NCI-H128 (cell line): ENCODE measurements at regions not wholly inside any gene's neighbourhood (a gene's known extent, or its start where the extent isn't known, plus 50 kb on each side); places are given as distances from the start of the nearest gene placed in this dataset.
"Not testable (repeated sequence)": the region's sequence is repeated elsewhere in the genome, so short reads cannot be mapped to it uniquely, and the experiment has no call there.

Source experiments
- DNase-seq: peaks from one replicate; lab custom pipeline; 2025; ENCODE audit not compliant: unreplicated experiment; lab: John Stamatoyannopoulos, UW

DNA sequence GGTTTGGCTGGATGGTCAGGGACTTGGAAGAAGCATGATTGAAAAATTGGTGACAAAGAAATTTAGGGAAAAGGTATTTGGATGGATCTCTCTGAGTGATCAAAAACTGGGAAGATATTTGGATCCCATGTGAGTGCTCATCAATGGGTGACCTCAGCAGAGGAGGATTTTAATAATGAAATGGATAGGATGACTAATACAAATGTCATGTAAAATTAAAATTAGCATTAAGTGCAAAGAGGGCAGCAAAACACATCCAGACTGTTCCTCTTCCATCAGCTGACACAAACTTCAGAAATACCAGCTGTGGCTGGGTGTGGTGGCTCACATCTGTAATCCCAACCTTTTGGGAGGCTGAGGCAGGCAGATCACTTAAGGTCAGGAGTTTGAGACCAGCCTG, 151.7 kb downstream of the THBS2 start:
- DNase-seq, result no peak

DNA sequence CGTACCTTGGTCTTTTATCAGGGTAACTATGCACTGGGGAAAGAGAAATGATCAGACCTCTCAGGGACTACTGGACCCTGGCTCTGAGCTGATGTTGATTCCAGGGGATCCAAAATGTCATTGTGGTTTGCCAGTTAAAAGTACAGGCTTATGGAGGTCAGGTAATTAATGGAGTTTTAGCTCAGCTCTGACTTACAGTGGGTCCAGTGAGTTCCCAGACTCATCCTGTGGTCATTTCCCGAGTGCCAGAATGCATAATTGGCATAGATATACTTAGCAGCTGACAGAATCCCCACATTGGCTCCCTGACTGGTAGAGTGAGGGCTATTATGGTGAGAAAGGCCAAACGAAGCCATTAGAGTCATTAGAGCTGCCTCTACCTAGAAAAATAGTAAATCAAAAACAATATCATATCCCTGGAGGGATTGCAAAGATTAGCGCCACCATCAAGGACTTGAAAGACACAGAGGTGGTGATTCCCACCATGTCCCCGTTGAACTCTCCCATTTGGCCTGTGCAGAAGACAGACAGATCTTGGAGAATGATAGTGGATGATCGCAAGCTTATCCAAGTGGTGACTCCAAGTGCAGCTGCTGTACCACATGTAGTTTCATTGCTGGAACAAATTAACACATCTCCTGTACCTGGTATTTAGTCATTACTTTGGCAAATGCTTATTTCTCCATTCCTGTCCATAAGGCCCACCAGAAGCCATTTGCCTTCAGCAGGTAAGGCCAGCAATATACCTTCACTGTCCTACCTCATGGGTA, 152.4 kb downstream of the THBS2 start:
- no peak for DNase-seq

DNA sequence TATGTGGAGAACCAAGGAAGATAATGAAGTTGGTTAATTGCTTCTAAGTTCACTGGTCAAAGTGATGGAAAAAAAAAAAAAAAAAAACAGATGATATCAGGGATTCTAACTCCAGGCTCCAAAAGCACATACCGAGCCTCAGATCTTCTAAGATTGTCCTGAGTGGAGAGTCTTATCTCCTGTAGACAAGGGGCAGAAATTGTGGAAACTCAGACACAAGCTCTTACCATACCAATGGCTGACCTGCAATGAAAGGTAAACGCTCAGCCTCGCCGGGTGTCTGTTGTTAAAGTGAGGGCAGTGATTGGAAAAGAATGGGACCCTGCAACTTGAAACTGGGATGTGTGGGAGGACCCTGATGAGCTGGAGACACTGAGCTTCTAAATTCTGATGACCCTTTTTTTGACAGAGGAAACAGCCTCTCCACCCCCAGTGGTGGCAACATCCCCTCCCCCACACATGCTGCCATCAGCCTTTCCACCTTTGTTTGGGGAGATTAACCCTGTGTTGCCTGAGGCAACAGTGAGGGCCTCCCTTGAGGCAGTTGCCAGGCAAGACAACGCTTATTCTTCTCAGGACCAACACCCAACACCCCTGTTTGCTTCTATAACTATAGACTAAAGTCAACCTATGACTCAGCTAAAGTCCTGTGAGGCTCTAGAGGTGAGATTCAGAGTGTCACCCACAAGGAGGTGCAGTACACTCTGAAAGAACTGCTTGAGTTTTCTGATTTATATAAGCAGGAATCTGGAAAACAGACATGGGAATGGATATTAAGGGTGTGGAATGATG, 154.0 kb downstream of the THBS2 start:
- no peak for DNase-seq

DNA sequence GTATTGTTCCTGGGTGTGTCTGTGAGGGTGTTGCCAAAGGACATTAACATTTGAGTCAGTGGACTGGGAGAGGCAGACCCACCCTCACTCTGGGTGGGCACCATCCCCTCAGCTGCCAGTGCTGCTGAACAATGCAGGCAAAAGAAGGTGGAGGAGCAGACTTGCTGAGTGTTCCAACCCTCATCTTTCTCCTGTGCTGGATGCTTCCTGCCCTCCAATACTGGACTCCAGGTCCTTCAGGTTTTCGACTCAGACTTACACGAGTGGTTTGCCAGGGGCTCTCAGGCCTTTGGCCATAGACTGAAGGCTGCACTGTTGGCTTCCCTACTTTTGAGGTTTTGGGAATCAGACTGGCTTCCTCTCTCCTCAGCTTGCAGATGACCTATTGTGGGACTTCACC, 155.0 kb downstream of the THBS2 start:
- DNase-seq, result not testable (repeated sequence)

DNA sequence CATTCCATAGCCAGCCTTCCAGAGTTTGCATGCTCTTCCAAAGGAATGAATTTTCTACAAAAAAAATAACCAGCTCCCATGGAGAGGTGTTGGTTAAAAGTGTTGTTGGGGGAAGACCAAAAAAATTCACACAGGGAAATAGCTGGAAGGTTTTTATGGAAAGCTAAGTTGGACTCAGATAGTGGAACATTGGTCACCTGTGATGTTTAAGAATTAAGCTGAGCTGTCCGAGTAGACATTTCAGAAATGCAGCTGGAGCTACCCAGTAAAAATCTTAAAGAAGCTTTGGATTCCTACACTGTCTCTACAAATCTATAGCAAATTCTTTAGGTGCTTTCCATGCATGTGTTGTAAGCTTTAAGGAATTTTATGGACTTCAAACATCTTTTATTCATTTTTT, 155.5 kb downstream of the THBS2 start:
- no peak for DNase-seq

DNA sequence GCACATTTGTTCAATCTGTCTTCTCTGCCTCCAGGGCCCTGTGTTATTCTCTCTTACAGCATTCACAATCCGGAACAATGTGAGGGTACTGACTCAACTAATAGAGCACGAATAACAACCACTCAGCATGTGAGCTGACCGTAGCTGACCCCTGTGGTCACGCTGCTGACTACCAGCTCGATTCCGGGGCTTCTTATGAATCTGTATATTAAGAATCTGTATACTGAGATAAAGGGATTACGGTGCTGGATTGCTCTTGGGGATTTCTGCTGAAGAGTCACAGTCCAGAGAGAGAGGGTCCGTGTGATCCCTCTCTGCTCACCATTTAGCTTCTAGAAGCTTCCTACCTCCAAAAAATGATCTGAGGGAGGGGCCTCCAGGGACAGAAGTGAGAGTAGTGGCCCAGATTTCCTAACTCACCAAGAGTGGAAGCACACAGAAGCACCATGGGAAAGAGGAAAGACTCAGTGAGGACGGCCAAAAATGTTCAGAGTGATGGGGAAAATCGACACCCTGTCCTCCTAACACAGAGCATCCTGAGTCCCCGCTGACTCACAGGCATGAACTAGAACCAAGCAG, 156.2 kb downstream of the THBS2 start:
- DNase-seq, result no peak

DNA sequence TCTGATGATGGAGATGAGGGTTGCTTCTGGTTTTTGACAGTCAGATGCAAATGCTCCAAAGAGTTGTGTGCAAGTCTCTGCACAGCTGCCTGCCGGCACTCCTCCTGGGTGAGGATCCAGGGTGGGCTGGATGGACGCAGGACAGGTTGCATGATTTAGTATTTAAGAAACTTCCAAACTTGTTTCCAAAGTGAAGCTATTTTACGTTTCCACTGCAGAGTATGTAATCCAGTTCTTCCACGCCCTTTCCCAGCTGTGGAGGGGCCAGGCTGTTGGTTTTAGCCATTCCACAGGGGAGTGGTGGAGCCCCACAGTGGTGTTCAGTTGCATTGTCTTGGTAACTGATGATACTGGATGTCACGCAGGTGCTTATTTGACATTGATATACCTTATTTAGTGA, 157.3 kb downstream of the THBS2 start:
- DNase-seq, result no peak

DNA sequence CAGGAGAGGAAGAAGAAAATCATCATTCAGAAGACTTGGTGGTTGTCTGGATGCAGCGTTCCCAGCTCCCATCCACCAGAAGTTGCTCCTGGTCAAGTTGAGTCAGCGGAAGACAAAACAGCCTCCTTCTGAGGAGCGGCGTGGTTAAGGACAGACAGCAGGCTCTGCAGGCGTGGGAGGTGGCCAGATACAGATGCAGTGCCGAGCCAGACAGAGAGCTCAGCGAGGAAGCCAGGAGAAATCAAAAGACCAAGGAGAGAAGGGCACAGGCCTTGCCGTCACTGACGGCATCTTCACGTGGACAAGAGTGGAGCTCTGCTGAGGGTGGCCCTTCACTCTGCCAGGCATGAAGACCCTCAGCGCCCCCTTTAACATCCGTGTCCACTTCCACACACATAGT, 158.5 kb downstream of the THBS2 start:
- no peak for DNase-seq

DNA sequence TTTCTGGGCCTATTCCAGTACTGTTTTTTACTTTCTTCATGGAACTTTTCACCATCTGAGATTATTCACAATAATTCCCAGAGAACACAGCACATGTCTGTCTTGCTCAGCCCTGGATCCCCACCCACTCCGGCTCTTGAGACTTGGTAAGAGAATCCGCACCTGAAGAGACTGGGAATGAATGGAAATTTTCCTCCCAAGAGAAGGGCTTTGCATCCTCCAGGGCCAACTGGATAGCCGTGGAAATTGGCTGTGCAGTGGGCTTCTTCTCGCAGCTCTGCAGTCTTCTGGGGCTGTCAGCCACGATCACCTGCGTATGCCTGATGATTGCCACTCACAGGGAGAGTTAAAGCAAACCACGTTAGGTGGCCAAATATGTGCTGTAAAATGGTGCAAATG, 159.1 kb downstream of the THBS2 start:
- no peak for DNase-seq

DNA sequence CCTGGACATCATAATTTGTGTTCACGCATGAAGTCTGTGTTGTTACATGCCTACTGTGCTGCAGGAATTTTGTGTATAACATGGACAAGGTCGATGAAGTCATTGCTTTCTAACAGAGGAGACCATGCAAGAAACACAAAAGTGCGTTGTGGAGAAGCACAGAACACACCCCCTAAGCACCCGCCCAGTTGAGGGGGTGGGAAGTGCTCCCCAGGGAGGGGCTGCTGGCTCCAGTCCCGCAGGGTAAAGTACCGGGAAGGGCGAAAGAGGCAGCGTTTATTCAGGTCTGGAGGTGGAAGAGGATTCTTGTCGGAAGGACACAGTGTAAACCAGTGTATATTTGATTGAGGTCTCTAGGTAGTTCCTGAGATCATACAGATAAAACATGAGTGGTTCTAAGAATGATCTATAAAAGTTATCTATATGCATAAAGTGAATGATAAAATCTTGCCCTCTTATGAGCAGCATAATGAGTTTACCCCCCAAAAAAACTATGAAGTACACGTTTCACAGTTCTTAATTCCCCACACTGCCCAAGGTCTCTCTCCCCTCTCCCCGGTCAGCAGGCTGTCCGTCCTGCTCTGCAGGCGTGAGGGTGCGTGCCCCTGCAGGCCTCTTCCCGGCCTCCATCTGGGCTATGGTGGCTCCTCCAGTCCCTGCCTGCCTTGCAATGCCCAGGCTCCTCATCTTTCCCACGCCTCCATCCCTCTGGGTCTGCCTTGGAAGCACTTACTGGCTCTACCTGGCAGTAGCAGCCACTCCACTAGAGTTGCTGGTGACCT, 159.7 kb downstream of the THBS2 start:
- no peak for DNase-seq

DNA sequence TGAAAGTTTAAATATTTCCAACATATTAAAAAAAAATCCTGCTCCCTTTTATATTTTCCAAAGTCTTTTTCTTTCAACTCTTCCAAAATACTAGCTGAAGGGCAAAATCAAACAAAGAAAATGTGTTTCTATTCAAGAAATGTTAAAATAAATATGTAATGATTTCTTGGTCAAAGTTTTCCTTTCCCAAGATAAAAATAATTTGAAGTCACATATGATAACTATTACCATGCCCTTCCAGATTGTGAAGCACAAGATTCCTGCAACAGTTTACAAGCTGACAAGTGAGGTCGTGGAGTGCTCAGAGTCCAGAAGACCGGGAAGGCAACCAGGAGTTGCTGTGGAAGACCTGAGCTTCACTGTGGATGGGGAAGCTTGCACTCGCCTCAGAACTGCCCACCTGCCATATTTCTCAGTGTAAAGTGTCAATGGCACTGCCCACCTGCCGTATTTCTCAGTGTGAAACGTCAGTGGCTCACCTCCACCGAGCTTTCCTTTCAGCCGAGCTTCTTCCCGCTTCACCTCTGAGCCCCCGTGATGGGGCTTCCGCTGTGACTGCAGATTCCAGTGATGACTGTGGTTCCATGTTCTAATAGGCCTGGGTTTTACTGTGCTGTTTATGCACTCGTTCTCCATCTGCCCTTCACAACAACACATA, 160.5 kb downstream of the THBS2 start:
- no peak for DNase-seq

DNA sequence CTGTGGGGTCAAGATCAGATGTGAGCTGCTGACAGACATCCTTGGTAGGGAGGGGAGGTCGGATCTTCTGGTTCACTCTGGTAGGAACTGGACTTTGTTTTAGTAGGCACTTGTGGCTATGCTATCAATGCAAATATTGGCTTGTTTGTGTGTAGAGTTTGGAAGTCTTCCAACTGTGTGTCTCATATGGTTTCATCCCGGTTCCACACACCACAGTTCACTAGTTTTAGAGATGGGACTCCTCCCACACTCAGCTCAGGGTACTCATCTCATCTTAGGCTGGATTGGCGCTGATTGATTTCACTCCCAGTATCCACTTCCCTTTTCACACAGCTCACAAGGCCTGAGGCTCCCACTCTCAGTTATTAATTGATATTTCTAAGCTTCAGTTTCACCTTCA, 161.3 kb downstream of the THBS2 start:
- no peak for DNase-seq

DNA sequence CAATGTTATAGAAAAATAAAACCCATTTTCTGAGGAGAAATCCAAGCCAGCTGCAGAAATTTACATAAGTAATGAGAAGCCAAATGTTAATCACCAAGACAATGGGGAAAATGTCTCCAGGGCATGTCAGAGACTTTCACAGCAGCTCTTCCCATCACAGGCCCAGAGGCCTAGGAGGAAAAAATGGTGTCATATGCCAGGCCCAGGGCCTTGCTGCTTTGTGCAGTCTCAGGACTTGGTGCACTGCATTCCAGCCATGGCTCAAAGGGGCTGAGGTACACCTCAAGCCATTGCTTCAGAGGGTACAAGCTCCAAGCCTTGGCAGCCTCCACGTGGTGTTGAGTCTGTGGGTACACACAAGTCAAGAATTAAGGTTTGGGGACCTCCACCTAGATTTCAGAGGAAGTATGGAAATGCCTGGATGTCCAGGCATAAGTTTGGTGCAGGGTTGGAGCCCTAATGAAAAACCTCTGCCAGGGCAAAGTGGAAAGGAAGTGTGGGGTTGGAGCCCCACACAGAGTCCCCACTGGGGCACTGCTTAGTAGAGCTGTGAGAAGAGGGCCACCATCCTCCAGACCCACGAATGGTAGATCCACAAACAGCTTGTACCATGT, 163.0 kb downstream of the THBS2 start:
- DNase-seq, result not testable (repeated sequence)

DNA sequence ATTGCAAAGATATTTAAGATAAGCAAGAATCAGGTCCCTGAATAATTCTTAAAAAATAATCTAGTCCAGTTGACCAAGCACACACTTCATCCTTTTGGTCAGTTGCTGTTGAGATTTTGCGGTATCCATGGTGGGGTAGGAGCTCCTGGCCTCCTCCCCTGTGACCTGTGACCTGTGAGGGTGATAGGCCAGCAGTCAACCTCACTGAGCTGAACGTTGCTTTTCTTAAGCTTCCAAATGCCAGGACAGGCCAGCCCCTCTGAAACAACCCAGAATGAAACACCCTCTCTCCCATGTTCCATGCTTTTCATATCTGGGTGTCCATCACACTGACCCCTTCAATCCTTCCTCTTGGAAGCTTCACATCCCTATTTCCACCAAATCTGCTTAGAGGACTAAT, 164.9 kb downstream of the THBS2 start:
- DNase-seq, result no peak

DNA sequence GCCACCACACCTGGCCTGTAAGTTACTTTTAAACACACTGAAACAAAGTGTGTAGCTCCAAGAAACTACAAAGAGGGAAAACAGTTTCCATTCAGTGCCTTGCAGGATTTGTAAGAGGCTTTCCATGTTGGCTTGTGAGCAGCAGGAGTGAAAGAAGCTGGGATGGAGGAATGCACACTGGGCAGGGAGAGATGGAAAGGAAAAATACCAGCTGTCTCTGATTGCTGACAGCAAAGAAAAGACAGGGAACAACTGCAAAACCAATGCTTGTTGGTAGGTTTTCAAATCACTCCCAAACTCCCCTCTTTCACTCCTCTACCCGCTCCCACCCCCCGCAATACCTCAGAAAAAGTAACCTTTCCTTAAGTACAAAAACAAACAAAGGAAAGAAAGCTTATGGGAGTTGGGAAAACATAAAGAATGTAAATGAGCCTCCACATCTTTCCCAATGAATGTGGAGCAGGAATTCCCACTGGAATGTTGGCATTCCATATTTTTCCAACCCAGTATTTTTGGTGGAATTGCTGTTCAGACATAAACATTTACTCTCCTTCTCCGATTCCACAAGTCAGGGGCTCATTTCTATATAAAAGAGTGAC, 166.1 kb downstream of the THBS2 start:
- no peak for DNase-seq

DNA sequence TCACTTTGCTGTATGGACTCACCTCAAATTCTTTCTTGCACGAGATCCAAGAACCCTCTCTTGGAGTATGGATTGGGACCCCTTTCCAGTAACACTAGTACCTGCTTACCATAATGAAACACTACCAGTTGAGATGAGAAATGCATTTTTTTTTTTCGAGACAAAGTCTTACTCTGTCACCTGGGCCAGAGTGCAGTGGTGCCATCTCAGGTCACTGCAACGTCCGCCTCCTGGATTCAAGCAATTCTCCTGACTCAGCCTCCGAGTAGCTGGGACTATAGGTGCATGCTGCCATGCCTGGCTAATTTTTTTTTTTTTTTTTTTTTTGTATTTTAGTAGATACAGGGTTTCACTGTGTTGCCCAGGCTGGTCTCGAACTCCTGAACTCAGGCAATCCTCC, 167.0 kb downstream of the THBS2 start:
- DNase-seq, result not testable (repeated sequence)

DNA sequence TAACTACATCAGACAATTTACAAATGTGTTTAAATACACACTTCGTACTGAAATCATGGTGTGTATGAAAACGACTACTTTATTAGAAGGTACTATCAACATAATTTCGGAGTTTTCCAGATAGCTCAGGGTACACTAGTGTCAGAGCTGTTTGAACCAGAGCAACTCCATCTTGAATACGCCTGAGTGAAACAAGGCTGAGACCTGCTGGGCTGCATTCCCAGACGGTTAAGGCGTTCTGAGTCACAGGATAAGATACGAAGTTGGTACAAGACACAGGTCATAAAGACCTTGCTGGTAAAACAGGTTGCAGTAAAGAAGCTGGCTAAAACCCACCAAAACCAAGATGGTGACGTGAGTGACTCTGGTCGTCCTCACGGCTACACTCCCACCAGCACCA, 167.6 kb downstream of the THBS2 start:
- DNase-seq, result no peak

DNA sequence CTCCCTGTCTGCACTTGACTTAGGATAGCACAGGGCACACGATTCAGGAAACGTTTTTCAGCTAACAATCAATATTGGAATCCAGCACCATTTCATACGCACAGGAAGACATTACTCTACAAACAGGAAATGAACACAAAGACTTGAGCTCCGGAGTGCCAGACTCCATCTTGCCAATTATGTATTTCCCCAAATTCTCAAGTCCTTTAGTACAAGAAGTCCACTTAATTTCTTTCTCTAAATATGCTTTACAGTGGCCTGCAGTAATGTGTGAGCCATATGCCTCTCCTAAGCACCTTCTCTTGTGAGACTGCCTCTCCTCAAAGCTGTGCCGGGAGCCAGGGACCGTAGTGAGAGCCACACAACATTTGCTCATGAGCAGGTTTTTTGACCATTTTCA, 168.2 kb downstream of the THBS2 start:
- no peak for DNase-seq

DNA sequence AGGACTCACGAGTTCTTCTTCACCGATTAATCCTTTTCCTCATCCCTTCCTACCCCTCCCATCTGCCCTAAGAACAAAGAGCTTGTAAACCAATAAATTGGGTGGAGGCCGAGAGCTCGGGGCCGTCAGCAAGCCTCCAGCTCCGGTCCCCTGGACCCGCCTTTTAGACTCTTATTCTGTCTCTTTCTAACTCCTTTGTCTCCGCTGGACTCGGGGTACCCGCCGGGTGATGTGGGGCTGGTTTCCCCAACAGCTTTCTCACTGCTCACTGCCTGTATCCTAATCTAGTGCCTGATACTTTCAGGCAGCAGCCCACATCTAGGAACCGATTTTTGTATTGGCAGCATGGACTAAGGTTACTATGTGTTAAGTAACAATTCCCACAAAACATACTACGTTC, 169.1 kb downstream of the THBS2 start:
- DNase-seq, result not testable (repeated sequence)

DNA sequence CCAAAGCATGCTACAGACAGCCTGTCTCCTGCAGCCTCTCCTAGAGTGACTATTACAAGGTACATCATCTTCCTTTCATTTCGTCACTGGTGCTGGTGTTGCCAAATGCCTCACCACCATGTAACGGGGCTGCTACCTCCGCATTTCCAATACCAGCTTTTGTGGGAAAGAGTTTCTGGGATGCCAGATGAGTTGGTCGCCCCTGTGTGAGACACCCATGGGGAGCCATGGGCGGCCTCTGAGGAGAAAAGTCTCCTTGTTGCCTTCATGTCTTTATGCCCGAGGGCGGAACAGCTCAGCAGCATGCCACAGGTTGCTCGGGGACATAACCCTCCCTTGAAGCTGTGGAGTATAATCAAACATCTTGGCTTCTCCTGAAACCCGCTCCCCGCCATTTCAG, 169.6 kb downstream of the THBS2 start:
- no peak for DNase-seq
